ENCODE measurements at regions not wholly inside any gene's neighbourhood (a gene's known extent, or its start where the extent isn't known, plus 50 kb on each side); places are given as distances from the start of the nearest gene placed in this dataset.
"Not testable (repeated sequence)": the region's sequence is repeated elsewhere in the genome, so short reads cannot be mapped to it uniquely, and the experiment has no call there.

- no peak for DNase-seq
Observed at GRCh38 chr11:134657631-134658030, 245.6 kb upstream of the B3GAT1 start.

- DNase-seq: no peak
Observed at GRCh38 chr11:134656861-134657540, 245.0 kb upstream of the B3GAT1 start.

DNA sequence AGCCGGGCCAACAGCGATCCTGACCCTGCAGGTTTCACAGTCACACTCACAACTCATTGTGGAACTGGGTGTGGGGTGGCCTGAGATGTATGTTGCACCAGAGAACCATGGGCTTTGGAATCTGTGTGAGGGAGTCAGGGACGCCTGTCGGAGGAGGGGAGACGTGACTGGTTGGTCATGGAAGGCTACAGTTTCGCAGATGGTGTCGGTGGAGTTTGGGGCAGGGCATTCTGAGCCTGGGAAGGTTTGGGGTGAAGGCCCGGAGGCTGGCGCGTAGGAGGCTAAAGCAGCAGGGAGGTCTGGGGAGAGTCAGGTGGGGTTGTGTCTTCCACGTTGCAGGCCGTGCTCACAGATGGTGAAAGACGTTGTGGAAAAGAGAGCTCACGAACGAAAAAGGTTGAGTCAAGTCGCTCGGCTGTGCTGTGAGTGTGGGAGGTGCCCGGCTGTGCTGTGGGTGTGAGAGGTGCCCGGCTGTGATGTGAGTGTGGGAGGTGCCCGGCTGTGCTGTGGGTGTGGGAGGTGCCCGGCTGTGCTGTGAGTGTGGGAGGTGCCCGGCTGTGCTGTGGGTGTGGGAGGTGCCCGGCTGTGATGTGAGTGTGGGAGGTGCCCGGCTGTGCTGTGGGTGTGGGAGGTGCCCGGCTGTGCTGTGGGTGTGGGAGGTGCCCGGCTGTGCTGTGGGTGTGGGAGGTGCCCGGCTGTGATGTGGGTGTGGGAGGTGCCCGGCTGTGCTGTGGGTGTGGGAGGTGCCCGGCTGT lies 244.2 kb upstream of the B3GAT1 start:
- not testable (repeated sequence) for DNase-seq

- no peak for DNase-seq
Observed at GRCh38 chr11:134655189-134655989, 243.3 kb upstream of the B3GAT1 start.

- no peak for DNase-seq
Observed at GRCh38 chr11:134654161-134654915, 242.3 kb upstream of the B3GAT1 start.

GRCh38 chr11:134652586-134653255 lies 240.7 kb upstream of the B3GAT1 start:
- no peak for DNase-seq

DNA sequence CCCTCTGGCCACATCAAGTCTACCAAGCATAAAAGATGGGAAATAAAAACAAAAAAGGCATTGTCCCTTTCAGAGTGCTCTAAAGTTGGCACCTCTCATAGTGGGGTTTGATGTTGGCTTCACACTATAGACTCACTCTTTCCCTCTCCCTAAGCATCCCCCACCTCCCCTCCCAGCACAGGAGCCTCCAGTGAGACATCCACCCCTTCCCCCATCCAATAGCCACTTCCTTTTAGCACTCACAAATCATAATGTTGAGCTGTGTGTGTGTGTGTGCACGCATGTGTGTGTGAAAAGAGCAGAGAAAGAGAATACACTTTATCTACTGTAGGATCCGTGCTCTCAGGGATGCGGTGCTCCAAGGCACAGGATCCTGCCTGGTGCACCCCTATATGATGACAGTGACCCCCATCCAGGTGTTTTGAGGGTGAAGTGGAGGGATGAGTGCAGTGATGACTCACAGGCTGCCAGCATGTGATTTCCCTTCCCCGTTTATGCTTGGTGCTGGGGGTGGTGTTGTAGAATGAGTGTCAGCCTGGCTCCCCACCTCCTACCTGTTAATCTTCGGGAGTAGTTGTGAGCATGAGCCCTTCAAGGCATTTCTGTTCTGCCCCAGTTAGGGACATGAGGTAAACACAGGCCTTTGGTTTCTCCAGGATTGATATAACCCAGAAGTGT lies 235.2 kb upstream of the B3GAT1 start:
- no peak for DNase-seq

- no peak for DNase-seq
Observed at GRCh38 chr11:134646561-134646960, 234.5 kb upstream of the B3GAT1 start.

DNA sequence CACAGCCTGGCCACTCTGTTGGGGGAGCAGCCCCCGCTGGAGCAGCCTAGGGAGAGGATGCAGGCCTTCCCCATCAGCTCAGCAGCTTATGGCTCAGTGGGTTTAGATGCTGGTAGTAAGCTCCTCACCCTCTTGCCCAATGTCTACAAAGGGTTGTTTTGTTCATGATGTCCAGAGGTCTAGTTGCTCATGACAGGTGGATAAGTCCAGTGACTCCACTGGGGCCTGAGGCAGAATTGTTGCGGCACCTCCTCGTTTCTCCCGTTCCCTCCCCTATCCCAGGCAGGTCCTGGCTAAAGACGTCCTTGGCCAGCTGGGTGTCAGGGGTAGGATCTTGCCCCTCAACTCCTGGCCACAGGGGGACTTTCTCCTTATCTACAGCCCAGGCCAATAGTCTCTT lies 233.5 kb upstream of the B3GAT1 start:
- no peak for DNase-seq

- DNase-seq: no peak
Observed at GRCh38 chr11:134644476-134645456, 232.7 kb upstream of the B3GAT1 start.

GRCh38 chr11:134643115-134644012 lies 231.3 kb upstream of the B3GAT1 start:
- no peak for DNase-seq

DNA sequence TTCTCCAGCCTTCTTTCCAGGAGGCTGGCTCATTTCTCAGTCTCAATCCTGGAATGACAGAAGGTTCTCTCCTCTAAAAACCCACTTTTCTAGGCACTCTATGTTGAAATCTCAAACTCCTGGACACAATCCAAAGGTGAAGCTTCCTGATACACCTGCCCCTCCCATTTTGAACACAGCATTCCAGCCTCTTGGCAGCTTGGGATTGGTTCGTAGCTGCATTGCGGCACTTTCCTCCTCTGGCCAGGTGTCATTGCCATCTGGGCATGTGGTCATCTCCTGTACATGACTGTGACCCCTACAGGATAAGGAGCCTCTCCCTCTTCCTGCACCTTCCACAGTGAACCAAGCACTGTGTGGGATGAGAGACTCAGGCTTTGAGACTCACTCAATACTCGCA lies 230.2 kb upstream of the B3GAT1 start:
- DNase-seq: no peak

- no peak for DNase-seq
Observed at GRCh38 chr11:134640971-134641968, 229.2 kb upstream of the B3GAT1 start.

DNA sequence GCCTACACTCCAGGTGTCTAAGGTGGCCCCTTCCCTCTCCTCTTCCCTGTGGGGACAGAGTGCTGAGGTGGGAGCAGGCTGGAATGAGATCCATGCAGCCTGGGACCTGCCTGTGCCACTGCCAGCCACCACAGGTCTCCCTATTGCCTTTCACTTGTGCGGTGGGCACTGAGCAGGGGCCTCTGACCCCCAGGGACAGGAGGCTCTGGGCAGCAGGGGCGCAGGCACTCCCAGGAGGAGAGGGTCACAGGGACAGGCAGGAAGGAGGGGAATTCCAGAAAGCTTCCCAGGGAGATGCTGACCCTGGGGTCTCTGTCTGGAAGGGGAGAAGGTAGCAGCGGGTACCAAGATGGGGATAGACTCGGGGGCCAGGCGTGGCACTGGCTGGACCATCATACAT lies 228.5 kb upstream of the B3GAT1 start:
- no peak for DNase-seq

- no peak for DNase-seq
Observed at GRCh38 chr11:134639586-134640330, 227.7 kb upstream of the B3GAT1 start.

DNA sequence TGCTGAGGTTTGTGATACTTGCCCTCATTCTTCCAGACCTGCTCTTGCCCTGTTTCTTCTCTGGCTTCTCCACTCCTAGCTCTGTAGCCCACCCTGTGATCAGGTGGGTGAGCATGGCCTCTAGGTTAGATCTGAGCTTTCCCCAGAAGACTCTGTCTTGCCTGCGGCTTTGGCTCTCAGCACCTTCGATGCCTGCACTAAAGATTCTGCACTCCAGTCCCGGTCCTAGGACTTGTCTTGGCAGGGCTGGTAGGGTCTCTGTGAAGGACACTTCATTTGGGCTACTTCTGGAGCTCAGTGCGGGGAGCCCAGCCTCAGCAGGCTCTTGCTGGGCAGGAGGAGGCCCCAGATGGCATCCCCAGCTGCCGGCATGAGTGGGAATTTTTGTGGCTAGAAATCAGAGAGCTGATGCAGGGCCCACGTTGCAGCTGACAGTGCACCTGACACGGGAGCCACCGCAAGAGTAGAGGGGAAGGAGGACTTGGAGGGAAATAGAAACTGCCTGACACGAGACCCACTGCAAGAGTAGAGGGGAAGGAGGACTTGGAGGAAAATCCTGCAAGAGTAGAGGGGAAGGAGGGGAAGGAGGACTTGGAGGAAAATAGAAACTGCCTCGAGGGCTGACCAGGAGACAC lies 226.9 kb upstream of the B3GAT1 start:
- DNase-seq: no peak
